ENCODE measurements at regions not wholly inside any gene's neighbourhood (a gene's known extent, or its start where the extent isn't known, plus 50 kb on each side); places are given as distances from the start of the nearest gene placed in this dataset.

DNA sequence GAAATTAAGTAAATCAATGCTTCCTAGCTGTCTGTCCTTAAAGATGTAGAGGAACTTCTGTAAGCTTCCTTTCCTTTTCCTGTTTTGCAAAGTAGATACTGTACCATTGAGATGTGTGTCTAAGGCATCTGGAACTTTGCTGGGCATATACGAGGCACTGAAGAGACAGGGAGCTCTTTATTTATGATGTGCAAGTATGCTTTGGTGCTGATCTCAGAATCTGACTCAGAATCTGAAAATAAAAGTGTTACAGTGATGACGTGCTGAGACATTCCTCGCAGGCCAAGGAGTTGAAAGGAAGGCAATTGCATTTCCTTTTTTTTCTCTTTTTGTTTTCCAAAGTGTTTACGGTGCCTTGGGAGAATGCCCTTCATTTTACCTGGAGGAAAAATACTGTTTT is 230.9 kb upstream of the RGPD4 start:
- TF ChIP-seq, protein P1, sequence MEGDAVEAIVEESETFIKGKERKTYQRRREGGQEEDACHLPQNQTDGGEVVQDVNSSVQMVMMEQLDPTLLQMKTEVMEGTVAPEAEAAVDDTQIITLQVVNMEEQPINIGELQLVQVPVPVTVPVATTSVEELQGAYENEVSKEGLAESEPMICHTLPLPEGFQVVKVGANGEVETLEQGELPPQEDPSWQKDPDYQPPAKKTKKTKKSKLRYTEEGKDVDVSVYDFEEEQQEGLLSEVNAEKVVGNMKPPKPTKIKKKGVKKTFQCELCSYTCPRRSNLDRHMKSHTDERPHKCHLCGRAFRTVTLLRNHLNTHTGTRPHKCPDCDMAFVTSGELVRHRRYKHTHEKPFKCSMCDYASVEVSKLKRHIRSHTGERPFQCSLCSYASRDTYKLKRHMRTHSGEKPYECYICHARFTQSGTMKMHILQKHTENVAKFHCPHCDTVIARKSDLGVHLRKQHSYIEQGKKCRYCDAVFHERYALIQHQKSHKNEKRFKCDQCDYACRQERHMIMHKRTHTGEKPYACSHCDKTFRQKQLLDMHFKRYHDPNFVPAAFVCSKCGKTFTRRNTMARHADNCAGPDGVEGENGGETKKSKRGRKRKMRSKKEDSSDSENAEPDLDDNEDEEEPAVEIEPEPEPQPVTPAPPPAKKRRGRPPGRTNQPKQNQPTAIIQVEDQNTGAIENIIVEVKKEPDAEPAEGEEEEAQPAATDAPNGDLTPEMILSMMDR (IDR thresholded peaks at IDR 0.05) = no peak
- TF ChIP-seq POLR2A (IDR thresholded peaks at IDR 0.05) (no peak), EP300 (IDR thresholded peaks at IDR 0.05) (no peak)

Data from upper lobe of left lung (tissue), 4 donors.